ENCODE measurements at regions not wholly inside any gene's neighbourhood (a gene's known extent, or its start where the extent isn't known, plus 50 kb on each side); places are given as distances from the start of the nearest gene placed in this dataset.

DNA sequence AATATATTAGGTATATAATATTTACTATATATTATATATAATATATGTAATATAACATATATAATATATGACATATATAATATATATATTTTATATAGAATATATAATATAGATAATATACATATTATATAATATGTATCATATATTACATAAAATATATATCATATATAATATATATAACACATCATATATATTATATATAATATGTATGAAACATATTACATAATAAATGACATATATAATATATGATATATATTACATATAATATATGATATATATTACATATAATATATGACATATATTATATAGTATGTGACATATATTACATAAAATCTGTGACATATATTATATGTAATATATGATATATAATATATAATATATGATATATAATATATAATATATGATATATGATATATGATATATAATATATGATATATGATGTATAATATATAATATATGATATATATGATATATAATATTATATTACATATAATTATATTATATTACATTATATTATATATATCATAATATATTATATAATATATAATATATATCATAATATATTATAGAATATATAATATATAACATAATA, 119.5 kb upstream of the RIMBP3 start:
- TF ChIP-seq POLR2A (IDR thresholded peaks at IDR 0.05): no peak
- TF ChIP-seq, protein P1, sequence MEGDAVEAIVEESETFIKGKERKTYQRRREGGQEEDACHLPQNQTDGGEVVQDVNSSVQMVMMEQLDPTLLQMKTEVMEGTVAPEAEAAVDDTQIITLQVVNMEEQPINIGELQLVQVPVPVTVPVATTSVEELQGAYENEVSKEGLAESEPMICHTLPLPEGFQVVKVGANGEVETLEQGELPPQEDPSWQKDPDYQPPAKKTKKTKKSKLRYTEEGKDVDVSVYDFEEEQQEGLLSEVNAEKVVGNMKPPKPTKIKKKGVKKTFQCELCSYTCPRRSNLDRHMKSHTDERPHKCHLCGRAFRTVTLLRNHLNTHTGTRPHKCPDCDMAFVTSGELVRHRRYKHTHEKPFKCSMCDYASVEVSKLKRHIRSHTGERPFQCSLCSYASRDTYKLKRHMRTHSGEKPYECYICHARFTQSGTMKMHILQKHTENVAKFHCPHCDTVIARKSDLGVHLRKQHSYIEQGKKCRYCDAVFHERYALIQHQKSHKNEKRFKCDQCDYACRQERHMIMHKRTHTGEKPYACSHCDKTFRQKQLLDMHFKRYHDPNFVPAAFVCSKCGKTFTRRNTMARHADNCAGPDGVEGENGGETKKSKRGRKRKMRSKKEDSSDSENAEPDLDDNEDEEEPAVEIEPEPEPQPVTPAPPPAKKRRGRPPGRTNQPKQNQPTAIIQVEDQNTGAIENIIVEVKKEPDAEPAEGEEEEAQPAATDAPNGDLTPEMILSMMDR (IDR thresholded peaks at IDR 0.05): no peak

All from tibial nerve (tissue), 3 donors.